Activated CD4-positive, alpha-beta T cell treated with anti-CD3 and anti-CD28 coated beads, Interleukin-2, amount 10 ng/mL, durations not matched to agents 7 days and 5 days (primary cell): ENCODE measurements at regions not wholly inside any gene's neighbourhood (a gene's known extent, or its start where the extent isn't known, plus 50 kb on each side); places are given as distances from the start of the nearest gene placed in this dataset.
"Not testable (repeated sequence)": the region's sequence is repeated elsewhere in the genome, so short reads cannot be mapped to it uniquely, and the experiment has no call there.

Experiments
- CTCF ChIA-PET: fragments of 350-600 bp; sonication (Branson Sonifier 250); formaldehyde crosslinking; loops from one replicate; lab custom pipeline; 2021; ENCODE audit warnings: antibody characterized with exemption; lab: Charles Lee
- POLR2A ChIA-PET: fragments of 350-600 bp; sonication (Branson Sonifier 250); formaldehyde crosslinking; loops from one replicate; lab custom pipeline; 2021; ENCODE audit warnings: antibody characterized with exemption; lab: Charles Lee
- DNase-seq: peaks from one replicate; pipeline ENCODE4 v3.0.0-alpha.2; 2020
- H3K27ac Mint-ChIP-seq: one replicate; pipeline ENCODE4 v1.8.0; 2021; ENCODE audit warnings: mild to moderate bottlenecking, moderate library complexity, mixed read lengths
- H3K27me3 Mint-ChIP-seq: one replicate; pipeline ENCODE4 v1.8.0; 2021; ENCODE audit warnings: mixed read lengths
- H3K36me3 Mint-ChIP-seq: one replicate; pipeline ENCODE4 v1.8.0; 2021; ENCODE audit warnings: low read depth, mixed read lengths
- H3K4me1 Mint-ChIP-seq: one replicate; pipeline ENCODE4 v1.8.0; 2021; ENCODE audit warnings: mixed read lengths
- H3K4me3 Mint-ChIP-seq: one replicate; pipeline ENCODE4 v1.8.0; 2021; ENCODE audit warnings: mild to moderate bottlenecking, moderate library complexity, mixed read lengths
- H3K9me3 Mint-ChIP-seq: one replicate; pipeline ENCODE4 v1.8.0; 2021; ENCODE audit warnings: mixed read lengths

- Mint-ChIP-seq H3K27ac (no peak overlapping the region), H3K4me3 (no peak overlapping the region), H3K4me1 (no peaks in the 10 kb centered on the region), H3K36me3 (no peaks in the 10 kb centered on the region), H3K27me3 (no peaks in the 10 kb centered on the region), H3K9me3 (peaks cover 2% of the 10 kb centered on the region)
- ChIA-PET CTCF (no interaction called here), POLR2A (interaction anchor here (0.7 kb wide), 1 partner anchor 215 kb away, joined by 4 read pairs; no protein-coding TSS in a partner anchor)
- DNase-seq, result no peak
Observed at GRCh38 chr14:49114161-49114893, 471.9 kb downstream of the RPS29 start.

DNA sequence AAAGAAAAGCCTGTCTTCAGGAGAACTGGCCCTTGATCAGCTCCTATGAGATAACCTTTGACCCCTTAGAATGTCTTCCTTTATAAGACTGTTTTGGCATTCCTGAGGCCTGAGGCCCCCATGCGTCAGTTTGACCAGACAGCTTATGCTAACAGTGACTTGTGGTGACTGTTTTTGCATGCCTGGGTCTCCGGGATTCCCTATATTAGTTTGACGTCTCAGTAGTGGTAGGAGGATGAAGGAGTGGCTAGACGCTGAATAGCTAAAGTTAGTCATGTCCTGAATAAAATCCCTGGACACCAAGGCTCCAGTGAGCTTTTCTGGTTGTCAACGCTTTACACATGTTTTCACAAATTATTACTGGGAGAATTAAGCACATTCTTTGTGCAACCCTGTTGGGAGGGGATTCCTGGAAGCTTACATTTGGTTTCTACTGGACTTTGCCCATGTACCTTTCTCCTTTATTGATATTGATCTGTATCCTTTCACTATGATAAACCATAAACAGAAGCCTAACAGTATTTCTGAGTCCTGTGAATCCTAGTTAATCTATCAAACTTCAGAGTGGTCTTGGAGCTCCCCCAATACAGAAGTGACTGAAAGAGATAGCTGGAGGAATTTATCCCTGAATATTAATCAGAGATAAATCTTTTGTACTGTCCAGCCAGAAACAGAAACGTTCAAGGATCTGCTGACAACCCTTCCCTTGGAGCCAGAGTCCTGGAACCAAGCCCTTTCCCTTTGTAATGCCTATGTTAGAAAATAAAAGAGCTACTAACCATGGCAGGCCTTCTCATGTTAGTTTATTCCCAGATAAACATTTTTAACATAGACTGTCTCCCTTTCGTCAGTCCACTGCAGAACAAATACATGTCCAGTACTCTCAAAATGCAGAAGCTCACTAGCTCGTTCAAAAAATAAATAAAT, 479.2 kb downstream of the RPS29 start:
- ChIA-PET POLR2A (no interaction called here), CTCF (no interaction called here)
- DNase-seq, result no peak
- H3K4me1 Mint-ChIP-seq, result no peaks in the 10 kb centered on the region
- H3K27ac Mint-ChIP-seq, result no peak overlapping the region
- no peak overlapping the region for H3K4me3 Mint-ChIP-seq
- no peaks in the 10 kb centered on the region for H3K36me3 Mint-ChIP-seq
- H3K27me3 Mint-ChIP-seq, result no peaks in the 10 kb centered on the region
- H3K9me3 Mint-ChIP-seq, result peaks cover 2% of the 10 kb centered on the region

GRCh38 chr14:49105956-49106355, 480.2 kb downstream of the RPS29 start:
- Mint-ChIP-seq H3K27ac (no peak overlapping the region), H3K27me3 (no peaks in the 10 kb centered on the region), H3K4me1 (no peaks in the 10 kb centered on the region), H3K36me3 (no peaks in the 10 kb centered on the region), H3K9me3 (peaks cover 2% of the 10 kb centered on the region), H3K4me3 (no peak overlapping the region)
- ChIA-PET POLR2A (no interaction called here), CTCF (no interaction called here)
- DNase-seq, result no peak

DNA sequence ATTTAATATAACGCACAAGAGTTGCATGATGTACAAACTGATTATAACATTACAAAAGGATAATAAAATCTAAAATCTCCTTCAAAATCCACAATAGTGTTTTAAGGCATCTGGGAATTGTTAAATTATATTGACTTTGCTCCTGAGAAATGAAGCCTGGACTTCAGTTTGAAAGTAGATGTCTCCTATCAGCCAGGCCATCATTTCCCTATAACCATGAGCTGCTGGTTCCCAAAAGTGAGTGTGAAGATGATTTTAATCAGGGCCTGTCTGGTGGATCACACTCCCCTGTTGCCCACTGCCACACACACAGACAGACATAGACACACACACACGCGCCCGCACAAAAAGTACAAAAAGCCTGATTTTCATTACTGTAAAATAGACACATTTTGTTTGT, 480.7 kb downstream of the RPS29 start:
- H3K27ac Mint-ChIP-seq, result no peak overlapping the region
- H3K27me3 Mint-ChIP-seq, result no peaks in the 10 kb centered on the region
- H3K9me3 Mint-ChIP-seq, result peaks cover 2% of the 10 kb centered on the region
- H3K4me1 Mint-ChIP-seq, result no peaks in the 10 kb centered on the region
- H3K36me3 Mint-ChIP-seq, result no peaks in the 10 kb centered on the region
- H3K4me3 Mint-ChIP-seq, result no peak overlapping the region
- ChIA-PET POLR2A (no interaction called here), CTCF (no interaction called here)
- no peak for DNase-seq

- Mint-ChIP-seq H3K4me3 (no peak overlapping the region), H3K9me3 (peaks cover 2% of the 10 kb centered on the region), H3K36me3 (no peaks in the 10 kb centered on the region), H3K27me3 (no peaks in the 10 kb centered on the region), H3K4me1 (no peaks in the 10 kb centered on the region), H3K27ac (no peak overlapping the region)
- ChIA-PET POLR2A (no interaction called here), CTCF (no interaction called here)
- DNase-seq, result no peak
Observed at GRCh38 chr14:49092345-49092744, 493.8 kb downstream of the RPS29 start.

GRCh38 chr14:49089107-49089506, 497.1 kb downstream of the RPS29 start:
- CTCF ChIA-PET, result no interaction called here
- no peaks in the 10 kb centered on the region for H3K27me3 Mint-ChIP-seq
- H3K27ac Mint-ChIP-seq, result no peak overlapping the region
- no peaks in the 10 kb centered on the region for H3K4me1 Mint-ChIP-seq
- H3K36me3 Mint-ChIP-seq, result no peaks in the 10 kb centered on the region
- H3K9me3 Mint-ChIP-seq, result no peaks in the 10 kb centered on the region
- POLR2A ChIA-PET, result no interaction called here
- no peak overlapping the region for H3K4me3 Mint-ChIP-seq
- DNase-seq, result no peak

DNA sequence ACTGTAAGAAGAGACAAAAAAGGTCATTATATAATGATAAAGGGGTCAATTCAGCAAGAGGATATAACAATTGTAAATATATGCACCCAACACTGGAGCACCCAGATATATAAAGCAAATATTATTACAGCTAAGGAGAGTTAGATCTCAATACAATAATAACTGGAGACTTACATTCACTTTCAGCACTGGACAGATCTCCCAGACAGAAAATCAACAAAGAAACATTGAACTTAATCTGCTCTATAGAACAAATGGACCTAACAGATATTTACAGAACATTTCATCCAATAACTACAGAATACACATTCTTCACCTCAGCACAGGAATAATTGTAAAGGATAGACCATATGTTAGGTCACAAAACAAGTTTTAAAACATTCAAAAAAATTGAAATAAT, 512.9 kb downstream of the RPS29 start:
- H3K4me1 Mint-ChIP-seq, H3K27ac Mint-ChIP-seq, H3K9me3 Mint-ChIP-seq, DNase-seq, H3K27me3 Mint-ChIP-seq, H3K36me3 Mint-ChIP-seq, POLR2A ChIA-PET, CTCF ChIA-PET, H3K4me3 Mint-ChIP-seq: not testable (repeated sequence)

GRCh38 chr14:49058511-49058910, 527.7 kb downstream of the RPS29 start:
- DNase-seq, result no peak
- H3K4me3 Mint-ChIP-seq, result no peak overlapping the region
- no peak overlapping the region for H3K27ac Mint-ChIP-seq
- H3K36me3 Mint-ChIP-seq, result no peaks in the 10 kb centered on the region
- no peaks in the 10 kb centered on the region for H3K9me3 Mint-ChIP-seq
- no peaks in the 10 kb centered on the region for H3K27me3 Mint-ChIP-seq
- CTCF ChIA-PET, result no interaction called here
- POLR2A ChIA-PET, result no interaction called here
- no peaks in the 10 kb centered on the region for H3K4me1 Mint-ChIP-seq

GRCh38 chr14:49057838-49058510, 528.2 kb downstream of the RPS29 start:
- CTCF ChIA-PET, result no interaction called here

GRCh38 chr14:49056021-49056420, 530.2 kb downstream of the RPS29 start:
- DNase-seq, result no peak
- CTCF ChIA-PET, result no interaction called here

More at GRCh38 chr14:49057838-49058510, 528.2 kb downstream of the RPS29 start:
- Mint-ChIP-seq H3K27me3 (no peaks in the 10 kb centered on the region), H3K9me3 (no peaks in the 10 kb centered on the region), H3K4me3 (no peak overlapping the region), H3K4me1 (no peaks in the 10 kb centered on the region), H3K36me3 (no peaks in the 10 kb centered on the region), H3K27ac (no peak overlapping the region)
- no peak for DNase-seq
- POLR2A ChIA-PET, result no interaction called here

GRCh38 chr14:49052521-49052920, 533.7 kb downstream of the RPS29 start:
- H3K27me3 Mint-ChIP-seq, result no peaks in the 10 kb centered on the region
- no peaks in the 10 kb centered on the region for H3K4me1 Mint-ChIP-seq
- H3K4me3 Mint-ChIP-seq, result no peak overlapping the region
- no peaks in the 10 kb centered on the region for H3K36me3 Mint-ChIP-seq
- no peak for DNase-seq
- CTCF ChIA-PET, result no interaction called here
- H3K9me3 Mint-ChIP-seq, result no peaks in the 10 kb centered on the region
- H3K27ac Mint-ChIP-seq, result no peak overlapping the region
- POLR2A ChIA-PET, result no interaction called here

More at GRCh38 chr14:49056021-49056420, 530.2 kb downstream of the RPS29 start:
- H3K4me1 Mint-ChIP-seq, result no peaks in the 10 kb centered on the region
- no peaks in the 10 kb centered on the region for H3K27me3 Mint-ChIP-seq
- no peak overlapping the region for H3K27ac Mint-ChIP-seq
- H3K4me3 Mint-ChIP-seq, result no peak overlapping the region
- H3K36me3 Mint-ChIP-seq, result no peaks in the 10 kb centered on the region
- POLR2A ChIA-PET, result no interaction called here
- H3K9me3 Mint-ChIP-seq, result no peaks in the 10 kb centered on the region

DNA sequence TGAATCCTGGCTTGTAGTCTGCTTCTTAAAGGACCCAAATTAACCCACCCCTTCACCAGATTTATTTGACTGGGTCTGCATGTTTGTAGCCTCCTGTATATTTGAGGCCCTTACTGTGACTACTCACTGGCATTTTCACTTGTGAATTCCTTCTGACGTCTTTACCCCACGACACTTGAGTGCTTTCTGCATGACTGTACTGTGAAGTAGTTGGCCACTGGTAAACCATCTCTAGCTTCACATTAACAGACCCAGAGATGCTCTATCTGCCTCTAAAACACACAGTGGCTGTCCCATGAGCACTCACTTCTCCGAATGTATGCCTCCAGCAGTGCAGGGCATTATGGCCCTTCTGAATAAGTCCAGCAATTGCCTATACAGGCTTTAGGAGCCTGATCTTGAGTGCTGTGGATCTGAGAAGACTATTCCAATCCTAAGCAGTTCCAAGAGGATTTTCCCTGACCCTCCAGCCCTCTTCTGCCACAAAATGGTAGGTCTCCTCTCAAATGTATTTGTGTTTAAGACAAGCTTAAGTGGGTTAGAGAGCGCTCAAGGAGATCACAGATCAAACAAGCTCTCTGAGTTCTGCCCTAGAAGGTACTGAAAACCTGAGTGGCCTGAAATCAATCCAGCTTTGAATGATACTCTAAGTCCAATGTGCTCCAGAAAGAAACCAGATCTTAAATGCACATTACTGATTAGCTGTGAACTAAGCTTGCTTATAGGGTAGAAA, 534.7 kb downstream of the RPS29 start:
- DNase-seq, result no peak
- Mint-ChIP-seq H3K36me3 (no peaks in the 10 kb centered on the region), H3K9me3 (no peaks in the 10 kb centered on the region), H3K4me1 (no peaks in the 10 kb centered on the region), H3K27ac (no peak overlapping the region), H3K27me3 (no peaks in the 10 kb centered on the region), H3K4me3 (no peak overlapping the region)
- POLR2A ChIA-PET, result no interaction called here
- CTCF ChIA-PET, result no interaction called here
